Naive B cell (primary cell): ENCODE measurements at regions not wholly inside any gene's neighbourhood (a gene's known extent, or its start where the extent isn't known, plus 50 kb on each side); places are given as distances from the start of the nearest gene placed in this dataset.
"Not testable (repeated sequence)": the region's sequence is repeated elsewhere in the genome, so short reads cannot be mapped to it uniquely, and the experiment has no call there.

Experiments used
- ATAC-seq, 2 donors: fragments of 150-1000 bp; cut with Tn5 transposase; 2 replicates each; pipeline ENCODE4 v1.10.0; 2021; ENCODE audit warnings: low read depth in 2 of 2, mild to moderate bottlenecking in 2 of 2, moderate library complexity in 2 of 2
- DNase-seq: peaks from one replicate; pipeline ENCODE4 v3.0.0; 2022
- H3K27ac Mint-ChIP-seq, 6 donors: one replicate each; pipeline ENCODE4 v1.8.0; 2020 to 2022; ENCODE audit warnings: mild to moderate bottlenecking in 6 of 6, mixed read lengths in 6 of 6, moderate library complexity in 5 of 6, inconsistent platforms in 2 of 6
- H3K27me3 Mint-ChIP-seq, 3 donors: one replicate each; pipeline ENCODE4 v1.8.0; 2021 to 2022; ENCODE audit warnings: mixed read lengths in 3 of 3, mild to moderate bottlenecking in 1 of 3
- H3K36me3 Mint-ChIP-seq, 2 donors: one replicate each; pipeline ENCODE4 v1.8.0; 2020 to 2022; ENCODE audit warnings: mixed read lengths in 2 of 2, inconsistent platforms in 1 of 2, mild to moderate bottlenecking in 1 of 2
- H3K4me1 Mint-ChIP-seq, 3 donors: one replicate each; pipeline ENCODE4 v1.8.0; 2020 to 2022; ENCODE audit warnings: mixed read lengths in 3 of 3, inconsistent platforms in 1 of 3, mild to moderate bottlenecking in 1 of 3, moderate library complexity in 1 of 3
- H3K4me3 Mint-ChIP-seq, 8 donors: one replicate each; pipeline ENCODE4 v1.8.0; 2020 to 2022; ENCODE audit warnings: mild to moderate bottlenecking in 8 of 8, mixed read lengths in 8 of 8, moderate library complexity in 8 of 8, inconsistent platforms in 2 of 8
- H3K9me3 Mint-ChIP-seq, 7 donors: one replicate each; pipeline ENCODE4 v1.8.0; 2020 to 2022; ENCODE audit warnings: mixed read lengths in 7 of 7, mild to moderate bottlenecking in 5 of 7, inconsistent platforms in 2 of 7, moderate library complexity in 1 of 7

GRCh38 chr18:39604836-39605235, 2039.2 kb upstream of the CELF4 start:
- Mint-ChIP-seq H3K36me3 (no peaks in the 10 kb centered on the region), H3K27ac (no peak overlapping the region), H3K4me3 (no peak overlapping the region), H3K9me3 (no peaks in the 10 kb centered on the region), H3K4me1 (no peaks in the 10 kb centered on the region), H3K27me3 (no peaks in the 10 kb centered on the region)
- no peak for ATAC-seq
- no peak for DNase-seq

- H3K9me3 Mint-ChIP-seq = no peaks in the 10 kb centered on the region
- ATAC-seq (no peak), DNase-seq (no peak)
- H3K4me1 Mint-ChIP-seq = no peaks in the 10 kb centered on the region
- H3K4me3 Mint-ChIP-seq = no peak overlapping the region
- H3K27me3 Mint-ChIP-seq = no peaks in the 10 kb centered on the region
- no peak overlapping the region for H3K27ac Mint-ChIP-seq
- no peaks in the 10 kb centered on the region for H3K36me3 Mint-ChIP-seq
Observed at GRCh38 chr18:39602131-39602530, 2036.5 kb upstream of the CELF4 start.

GRCh38 chr18:39600894-39601293, 2035.3 kb upstream of the CELF4 start:
- no peaks in the 10 kb centered on the region for H3K36me3 Mint-ChIP-seq
- no peak overlapping the region for H3K4me3 Mint-ChIP-seq
- no peak overlapping the region for H3K27ac Mint-ChIP-seq
- H3K27me3 Mint-ChIP-seq = no peaks in the 10 kb centered on the region
- no peaks in the 10 kb centered on the region for H3K4me1 Mint-ChIP-seq
- no peaks in the 10 kb centered on the region for H3K9me3 Mint-ChIP-seq
- DNase-seq = no peak
- no peak for ATAC-seq

GRCh38 chr18:39599251-39599650, 2033.7 kb upstream of the CELF4 start:
- H3K4me1 Mint-ChIP-seq = no peaks in the 10 kb centered on the region
- ATAC-seq = no peak
- no peaks in the 10 kb centered on the region for H3K27me3 Mint-ChIP-seq
- no peak overlapping the region for H3K4me3 Mint-ChIP-seq
- DNase-seq = no peak
- H3K36me3 Mint-ChIP-seq = no peaks in the 10 kb centered on the region
- H3K27ac Mint-ChIP-seq = no peak overlapping the region
- peaks cover 0 to 5% (median 0%) of the 10 kb centered on the region in 7 donors for H3K9me3 Mint-ChIP-seq

- DNase-seq = no peak
- no peak for ATAC-seq
- Mint-ChIP-seq H3K4me1 (no peaks in the 10 kb centered on the region), H3K27me3 (no peaks in the 10 kb centered on the region), H3K4me3 (no peak overlapping the region), H3K9me3 (peaks cover 0 to 5% (median 0%) of the 10 kb centered on the region in 7 donors), H3K36me3 (no peaks in the 10 kb centered on the region), H3K27ac (no peak overlapping the region)
Observed at GRCh38 chr18:39596891-39597290, 2031.3 kb upstream of the CELF4 start.

- DNase-seq = no peak
- no peaks in the 10 kb centered on the region for H3K36me3 Mint-ChIP-seq
- H3K4me1 Mint-ChIP-seq = no peaks in the 10 kb centered on the region
- H3K9me3 Mint-ChIP-seq = peaks cover 0 to 5% (median 0%) of the 10 kb centered on the region in 7 donors
- no peak overlapping the region for H3K27ac Mint-ChIP-seq
- no peaks in the 10 kb centered on the region for H3K27me3 Mint-ChIP-seq
- H3K4me3 Mint-ChIP-seq = no peak overlapping the region
- ATAC-seq = no peak
Observed at GRCh38 chr18:39596221-39596620, 2030.6 kb upstream of the CELF4 start.

- no peaks in the 10 kb centered on the region for H3K27me3 Mint-ChIP-seq
- no peak overlapping the region for H3K4me3 Mint-ChIP-seq
- no peak for ATAC-seq
- no peak overlapping the region for H3K27ac Mint-ChIP-seq
- H3K36me3 Mint-ChIP-seq = no peaks in the 10 kb centered on the region
- H3K4me1 Mint-ChIP-seq = no peaks in the 10 kb centered on the region
- DNase-seq = no peak
- peaks cover 0 to 6% (median 3%) of the 10 kb centered on the region in 7 donors for H3K9me3 Mint-ChIP-seq
Observed at GRCh38 chr18:39594206-39594605, 2028.6 kb upstream of the CELF4 start.

- Mint-ChIP-seq H3K36me3 (no peaks in the 10 kb centered on the region), H3K4me1 (no peaks in the 10 kb centered on the region), H3K27me3 (no peaks in the 10 kb centered on the region), H3K4me3 (no peak overlapping the region), H3K27ac (no peak overlapping the region), H3K9me3 (peaks cover 0 to 6% (median 3%) of the 10 kb centered on the region in 7 donors)
- no peak for DNase-seq
- ATAC-seq = no peak
Observed at GRCh38 chr18:39591649-39592048, 2026.1 kb upstream of the CELF4 start.

GRCh38 chr18:39589496-39589895, 2023.9 kb upstream of the CELF4 start:
- Mint-ChIP-seq H3K27me3 (no peaks in the 10 kb centered on the region), H3K4me1 (no peaks in the 10 kb centered on the region), H3K27ac (no peak overlapping the region), H3K36me3 (no peaks in the 10 kb centered on the region), H3K4me3 (no peak overlapping the region), H3K9me3 (peaks cover 0 to 6% (median 2%) of the 10 kb centered on the region in 7 donors)
- no peak for ATAC-seq
- no peak for DNase-seq

GRCh38 chr18:39587586-39587985, 2022.0 kb upstream of the CELF4 start:
- no peaks in the 10 kb centered on the region for H3K36me3 Mint-ChIP-seq
- H3K27ac Mint-ChIP-seq = no peak overlapping the region
- ATAC-seq (no peak), DNase-seq (no peak)
- H3K4me3 Mint-ChIP-seq = no peak overlapping the region
- H3K4me1 Mint-ChIP-seq = no peaks in the 10 kb centered on the region
- H3K27me3 Mint-ChIP-seq = no peaks in the 10 kb centered on the region
- peaks cover 0 to 6% (median 0%) of the 10 kb centered on the region in 7 donors for H3K9me3 Mint-ChIP-seq

- no peak for ATAC-seq
- peaks cover 0 to 4% (median 0%) of the 10 kb centered on the region in 7 donors for H3K9me3 Mint-ChIP-seq
- no peaks in the 10 kb centered on the region for H3K27me3 Mint-ChIP-seq
- H3K4me1 Mint-ChIP-seq = no peaks in the 10 kb centered on the region
- H3K36me3 Mint-ChIP-seq = no peaks in the 10 kb centered on the region
- no peak overlapping the region for H3K4me3 Mint-ChIP-seq
- DNase-seq = no peak
- H3K27ac Mint-ChIP-seq = no peak overlapping the region
Observed at GRCh38 chr18:39586741-39587140, 2021.1 kb upstream of the CELF4 start.

- ATAC-seq = no peak
- peaks cover 0 to 6% (median 0%) of the 10 kb centered on the region in 7 donors for H3K9me3 Mint-ChIP-seq
- H3K4me1 Mint-ChIP-seq = no peaks in the 10 kb centered on the region
- H3K27ac Mint-ChIP-seq = no peak overlapping the region
- H3K36me3 Mint-ChIP-seq = no peaks in the 10 kb centered on the region
- no peaks in the 10 kb centered on the region for H3K27me3 Mint-ChIP-seq
- DNase-seq = no peak
- H3K4me3 Mint-ChIP-seq = no peak overlapping the region
Observed at GRCh38 chr18:39574897-39575296, 2009.3 kb upstream of the CELF4 start.

GRCh38 chr18:39571511-39571910, 2005.9 kb upstream of the CELF4 start:
- no peak for ATAC-seq
- DNase-seq = no peak
- Mint-ChIP-seq H3K27me3 (no peaks in the 10 kb centered on the region), H3K4me3 (no peak overlapping the region), H3K4me1 (no peaks in the 10 kb centered on the region), H3K36me3 (no peaks in the 10 kb centered on the region), H3K9me3 (peaks cover 0 to 6% (median 0%) of the 10 kb centered on the region in 7 donors), H3K27ac (no peak overlapping the region)

- not testable (repeated sequence) for H3K27me3 Mint-ChIP-seq, H3K4me3 Mint-ChIP-seq, H3K27ac Mint-ChIP-seq, ATAC-seq, H3K9me3 Mint-ChIP-seq, DNase-seq, H3K36me3 Mint-ChIP-seq, H3K4me1 Mint-ChIP-seq
Observed at GRCh38 chr18:39565551-39566230, 2000.1 kb upstream of the CELF4 start.

GRCh38 chr18:39564716-39565115, 1999.1 kb upstream of the CELF4 start:
- H3K27me3 Mint-ChIP-seq = no peaks in the 10 kb centered on the region
- no peaks in the 10 kb centered on the region for H3K4me1 Mint-ChIP-seq

More at GRCh38 chr18:39564716-39565115, 1999.1 kb upstream of the CELF4 start:
- Mint-ChIP-seq H3K4me3 (no peak overlapping the region), H3K36me3 (no peaks in the 10 kb centered on the region), H3K9me3 (peaks cover 0 to 9% (median 3%) of the 10 kb centered on the region in 7 donors), H3K27ac (no peak overlapping the region)
- ATAC-seq (no peak), DNase-seq (no peak)
